Activated T-helper 1 cell treated with anti-CD3 and anti-CD28 coated beads, Interleukin-12 subunit alpha, Interleukin-12 subunit beta, Interleukin-2, Interleukin-4 antibody, amounts not matched to agents 30 ng/mL and 10 ng/mL and 1 ng/mL, durations not matched to agents 14 hours and 24 hours and 36 hours (primary cell): ENCODE measurements at regions not wholly inside any gene's neighbourhood (a gene's known extent, or its start where the extent isn't known, plus 50 kb on each side); places are given as distances from the start of the nearest gene placed in this dataset.

Source experiments
- DNase-seq: peaks from one replicate; pipeline ENCODE4 v3.0.0; 2021; ENCODE audit warnings: low spot score
- H3K27ac Mint-ChIP-seq: one replicate; pipeline ENCODE4 v1.8.0; 2021; ENCODE audit warnings: mild to moderate bottlenecking, mixed read lengths
- H3K27me3 Mint-ChIP-seq: one replicate; pipeline ENCODE4 v1.8.0; 2022; ENCODE audit warnings: mild to moderate bottlenecking, moderate library complexity, mixed read lengths; ENCODE audit not compliant: insufficient read depth
- H3K36me3 Mint-ChIP-seq: one replicate; pipeline ENCODE4 v1.8.0; 2021; ENCODE audit warnings: low read depth, mixed read lengths
- H3K4me1 Mint-ChIP-seq: one replicate; pipeline ENCODE4 v1.8.0; 2021; ENCODE audit warnings: low read depth, mixed read lengths
- H3K4me3 Mint-ChIP-seq: one replicate; pipeline ENCODE4 v1.8.0; 2021; ENCODE audit warnings: mild to moderate bottlenecking, moderate library complexity, mixed read lengths
- H3K9me3 Mint-ChIP-seq: one replicate; pipeline ENCODE4 v1.8.0; 2021; ENCODE audit warnings: mixed read lengths
- intact Hi-C: fragments of 100-400 bp; cut with micrococcal nuclease; formaldehyde crosslinking; loops from one replicate; pipeline ENCODE4 v1.15.1; 2024

GRCh38 chr3:22111226-22111625, 360.2 kb upstream of the ZNF385D start:
- Mint-ChIP-seq H3K36me3 (no peaks in the 10 kb centered on the region), H3K4me3 (no peak overlapping the region), H3K9me3 (no peaks in the 10 kb centered on the region), H3K27me3 (no peaks in the 10 kb centered on the region), H3K27ac (no peak overlapping the region), H3K4me1 (no peaks in the 10 kb centered on the region)
- intact Hi-C loops: no loop called here
- no peak for DNase-seq

GRCh38 chr3:22113453-22113852, 362.4 kb upstream of the ZNF385D start:
- Mint-ChIP-seq H3K9me3 (no peaks in the 10 kb centered on the region), H3K4me1 (no peaks in the 10 kb centered on the region), H3K27me3 (no peaks in the 10 kb centered on the region), H3K36me3 (no peaks in the 10 kb centered on the region), H3K4me3 (no peak overlapping the region), H3K27ac (no peak overlapping the region)
- intact Hi-C loops: no loop called here
- no peak for DNase-seq

DNA sequence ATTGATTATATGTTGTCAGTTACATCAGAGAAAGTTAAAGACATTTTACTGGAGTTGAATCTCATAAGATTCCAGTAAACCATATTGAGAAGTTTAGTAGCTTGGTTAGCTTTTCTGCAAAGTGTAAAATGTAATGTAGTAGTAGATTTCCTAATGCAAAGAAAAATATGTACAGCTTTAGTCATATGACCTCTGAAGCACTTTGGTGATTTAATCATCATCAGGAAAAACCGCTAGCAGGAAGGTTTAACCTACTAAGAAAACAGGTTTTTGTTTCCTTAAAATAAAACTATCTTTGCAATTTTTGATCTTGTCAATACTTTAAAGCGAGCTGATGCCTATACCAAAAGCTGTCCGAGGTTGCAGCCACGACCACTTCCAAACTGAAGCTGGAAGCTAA, 364.6 kb upstream of the ZNF385D start:
- Mint-ChIP-seq H3K4me1 (no peaks in the 10 kb centered on the region), H3K27ac (no peak overlapping the region), H3K27me3 (no peaks in the 10 kb centered on the region), H3K9me3 (no peaks in the 10 kb centered on the region), H3K4me3 (no peak overlapping the region), H3K36me3 (no peaks in the 10 kb centered on the region)
- no peak for DNase-seq
- intact Hi-C loops: loop anchor here (5.0 kb wide), 2 partner anchors 1603 to 1773 kb away; no protein-coding TSS in a partner anchor

GRCh38 chr3:22117091-22117490, 366.1 kb upstream of the ZNF385D start:
- Mint-ChIP-seq H3K4me3 (no peak overlapping the region), H3K27ac (no peak overlapping the region), H3K27me3 (no peaks in the 10 kb centered on the region), H3K4me1 (no peaks in the 10 kb centered on the region), H3K36me3 (no peaks in the 10 kb centered on the region), H3K9me3 (no peaks in the 10 kb centered on the region)
- no peak for DNase-seq
- intact Hi-C loops: loop anchor here (5.0 kb wide), 2 partner anchors 1605 to 1775 kb away; no protein-coding TSS in a partner anchor

DNA sequence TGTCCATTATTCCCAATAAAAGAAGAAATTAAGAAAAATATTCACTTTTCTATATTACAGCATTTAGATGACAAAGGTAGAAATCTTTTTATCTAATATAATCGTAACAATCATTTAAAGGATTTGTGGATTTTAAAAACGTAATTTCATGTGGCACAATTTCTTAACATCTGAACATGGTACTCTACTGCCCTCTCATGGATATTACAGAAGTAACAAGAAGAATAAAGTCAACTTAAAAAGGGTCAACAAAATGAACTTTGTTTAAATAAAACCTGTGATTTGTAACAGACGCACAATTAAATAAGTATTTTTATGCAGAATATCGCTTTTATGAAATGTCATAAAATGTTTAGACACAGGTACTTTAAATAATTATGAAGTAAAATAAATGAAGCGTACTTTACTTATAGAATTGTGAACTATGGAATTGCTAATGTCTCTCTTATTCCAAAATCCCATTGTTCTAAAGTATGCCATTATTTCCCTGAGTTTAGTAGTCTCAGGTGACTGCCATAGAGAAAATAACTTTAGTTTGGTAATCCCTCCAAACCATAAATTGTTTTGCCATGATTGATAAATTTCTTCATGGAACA, 366.8 kb upstream of the ZNF385D start:
- Mint-ChIP-seq H3K9me3 (no peaks in the 10 kb centered on the region), H3K27ac (no peak overlapping the region), H3K4me1 (no peaks in the 10 kb centered on the region), H3K27me3 (no peaks in the 10 kb centered on the region), H3K4me3 (no peak overlapping the region), H3K36me3 (no peaks in the 10 kb centered on the region)
- intact Hi-C loops: loop anchor here (5.0 kb wide), 2 partner anchors 1606 to 1776 kb away; no protein-coding TSS in a partner anchor
- DNase-seq: no peak

GRCh38 chr3:22118542-22118941, 367.5 kb upstream of the ZNF385D start:
- DNase-seq: no peak
- Mint-ChIP-seq H3K27ac (no peak overlapping the region), H3K4me1 (no peaks in the 10 kb centered on the region), H3K27me3 (no peaks in the 10 kb centered on the region), H3K9me3 (no peaks in the 10 kb centered on the region), H3K4me3 (no peak overlapping the region), H3K36me3 (no peaks in the 10 kb centered on the region)
- intact Hi-C loops: loop anchor here (5.0 kb wide), 2 partner anchors 1606 to 1776 kb away; no protein-coding TSS in a partner anchor

DNA sequence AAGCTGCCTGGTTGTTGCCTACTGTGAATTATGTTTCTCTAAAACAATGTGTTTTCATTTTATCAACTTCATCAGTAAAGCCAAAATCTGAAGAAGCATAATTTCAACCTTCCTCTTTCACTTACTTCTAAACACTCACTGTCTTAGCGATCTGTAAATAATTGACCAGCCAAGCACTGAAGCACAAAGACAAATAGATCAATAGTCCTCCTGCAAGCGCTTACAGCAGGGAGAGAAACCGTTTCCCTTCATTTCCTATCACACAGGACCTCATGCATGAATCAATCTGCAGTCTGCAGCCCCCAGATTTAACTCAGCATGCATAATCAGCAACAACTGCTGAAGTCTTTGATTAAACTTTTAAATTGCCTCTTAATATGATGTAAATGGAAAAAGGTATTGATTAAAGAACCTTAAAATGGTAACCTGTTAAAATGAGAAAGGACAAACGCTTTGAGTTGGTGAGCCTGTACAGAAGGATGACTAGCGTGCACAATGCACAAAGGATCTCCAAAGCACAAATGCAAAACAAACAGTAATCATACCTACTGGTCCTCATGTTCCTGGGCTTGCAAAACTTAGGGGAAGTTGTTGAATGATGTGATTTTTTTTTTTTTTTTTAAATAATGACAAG, 370.2 kb upstream of the ZNF385D start:
- Mint-ChIP-seq H3K27ac (no peak overlapping the region), H3K4me3 (no peak overlapping the region), H3K9me3 (no peaks in the 10 kb centered on the region), H3K36me3 (no peaks in the 10 kb centered on the region), H3K4me1 (no peaks in the 10 kb centered on the region), H3K27me3 (no peaks in the 10 kb centered on the region)
- no peak for DNase-seq
- intact Hi-C loops: no loop called here

- no peaks in the 10 kb centered on the region for H3K27me3 Mint-ChIP-seq
- DNase-seq: no peak
- intact Hi-C loops: no loop called here
- no peaks in the 10 kb centered on the region for H3K36me3 Mint-ChIP-seq
- H3K27ac Mint-ChIP-seq: no peak overlapping the region
- H3K4me1 Mint-ChIP-seq: no peaks in the 10 kb centered on the region
- no peak overlapping the region for H3K4me3 Mint-ChIP-seq
- no peaks in the 10 kb centered on the region for H3K9me3 Mint-ChIP-seq
Observed at GRCh38 chr3:22122567-22122966, 371.6 kb upstream of the ZNF385D start.

- intact Hi-C loops: no loop called here
Observed at GRCh38 chr3:22129101-22129500, 378.1 kb upstream of the ZNF385D start.

DNA sequence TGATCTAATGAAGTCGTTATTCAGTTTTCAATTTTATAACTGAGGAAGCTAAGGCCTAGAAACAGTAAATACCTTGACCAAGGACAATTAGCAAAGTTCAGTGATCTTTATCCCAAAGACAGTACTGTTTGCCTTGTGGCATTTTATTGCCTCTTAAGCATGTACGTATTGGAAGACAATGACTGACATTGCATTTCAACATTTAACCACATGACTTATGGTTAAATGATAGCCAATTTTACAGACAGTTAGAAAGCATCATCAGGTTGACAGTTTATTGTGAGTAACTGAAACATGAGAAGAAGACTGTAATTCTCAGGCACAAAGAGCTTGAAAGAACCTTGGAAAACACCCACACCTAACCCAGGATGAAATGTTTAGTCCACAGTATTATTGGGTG, 390.8 kb upstream of the ZNF385D start:
- intact Hi-C loops: no loop called here
- no peak for DNase-seq
- no peaks in the 10 kb centered on the region for H3K4me1 Mint-ChIP-seq

More at GRCh38 chr3:22129101-22129500, 378.1 kb upstream of the ZNF385D start:
- DNase-seq: no peak
- no peak overlapping the region for H3K27ac Mint-ChIP-seq
- H3K9me3 Mint-ChIP-seq: no peaks in the 10 kb centered on the region
- H3K27me3 Mint-ChIP-seq: no peaks in the 10 kb centered on the region
- no peaks in the 10 kb centered on the region for H3K36me3 Mint-ChIP-seq
- H3K4me3 Mint-ChIP-seq: no peak overlapping the region
- H3K4me1 Mint-ChIP-seq: no peaks in the 10 kb centered on the region

DNA sequence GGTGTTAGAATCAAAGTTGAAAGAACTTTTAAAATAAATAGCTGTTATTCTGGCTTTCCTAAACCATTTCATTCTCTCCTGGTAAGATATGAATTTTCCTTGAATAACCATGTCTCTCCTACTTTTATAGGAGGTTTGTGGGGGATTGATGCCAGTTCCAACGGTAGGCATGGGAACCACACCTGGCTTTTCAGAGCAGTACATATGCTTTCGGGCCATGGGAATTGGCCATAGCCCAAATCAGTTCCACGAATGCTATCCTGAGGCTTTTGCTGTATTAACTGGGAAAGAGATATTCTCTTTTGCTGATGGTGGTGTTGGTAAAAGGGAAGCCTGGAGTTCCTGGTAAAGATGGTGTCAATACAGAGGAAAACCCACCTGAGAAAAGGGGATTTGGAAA, 396.2 kb upstream of the ZNF385D start:
- no peaks in the 10 kb centered on the region for H3K36me3 Mint-ChIP-seq
- DNase-seq: no peak
- no peaks in the 10 kb centered on the region for H3K27me3 Mint-ChIP-seq
- no peaks in the 10 kb centered on the region for H3K4me1 Mint-ChIP-seq
- H3K27ac Mint-ChIP-seq: no peak overlapping the region
- no peak overlapping the region for H3K4me3 Mint-ChIP-seq
- intact Hi-C loops: no loop called here
- H3K9me3 Mint-ChIP-seq: no peaks in the 10 kb centered on the region

More for the DNA sequence above, 390.8 kb upstream of the ZNF385D start:
- Mint-ChIP-seq H3K27ac (no peak overlapping the region), H3K36me3 (no peaks in the 10 kb centered on the region), H3K9me3 (no peaks in the 10 kb centered on the region), H3K4me3 (no peak overlapping the region), H3K27me3 (no peaks in the 10 kb centered on the region)

DNA sequence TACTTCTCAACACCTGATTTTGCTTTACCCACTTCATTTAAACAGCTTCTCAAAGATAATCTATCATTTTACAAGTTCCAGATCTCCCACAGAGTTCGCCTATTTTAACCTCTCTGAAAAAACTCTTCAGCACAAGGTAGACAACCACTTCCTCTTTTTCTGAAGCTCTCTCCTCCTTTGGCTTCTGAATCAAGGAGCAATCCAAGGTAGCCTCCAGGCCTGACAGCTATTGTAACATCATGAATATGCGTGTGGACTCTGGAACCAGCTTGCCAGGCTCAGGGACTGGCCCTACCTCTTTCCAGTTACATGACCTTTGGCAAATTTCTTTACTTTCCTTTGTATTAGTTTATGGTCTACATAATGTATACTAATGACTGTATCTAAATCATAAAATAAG, 405.9 kb upstream of the ZNF385D start:
- Mint-ChIP-seq H3K27ac (no peak overlapping the region), H3K4me1 (no peaks in the 10 kb centered on the region), H3K4me3 (no peak overlapping the region), H3K27me3 (no peaks in the 10 kb centered on the region), H3K9me3 (no peaks in the 10 kb centered on the region), H3K36me3 (no peaks in the 10 kb centered on the region)
- DNase-seq: no peak
- intact Hi-C loops: no loop called here

GRCh38 chr3:22157848-22158247, 406.8 kb upstream of the ZNF385D start:
- Mint-ChIP-seq H3K27ac (no peak overlapping the region), H3K4me1 (no peaks in the 10 kb centered on the region), H3K4me3 (no peak overlapping the region), H3K9me3 (no peaks in the 10 kb centered on the region), H3K36me3 (no peaks in the 10 kb centered on the region), H3K27me3 (no peaks in the 10 kb centered on the region)
- intact Hi-C loops: no loop called here
- no peak for DNase-seq
